ENCODE measurements at regions not wholly inside any gene's neighbourhood (a gene's known extent, or its start where the extent isn't known, plus 50 kb on each side); places are given as distances from the start of the nearest gene placed in this dataset.

DNA sequence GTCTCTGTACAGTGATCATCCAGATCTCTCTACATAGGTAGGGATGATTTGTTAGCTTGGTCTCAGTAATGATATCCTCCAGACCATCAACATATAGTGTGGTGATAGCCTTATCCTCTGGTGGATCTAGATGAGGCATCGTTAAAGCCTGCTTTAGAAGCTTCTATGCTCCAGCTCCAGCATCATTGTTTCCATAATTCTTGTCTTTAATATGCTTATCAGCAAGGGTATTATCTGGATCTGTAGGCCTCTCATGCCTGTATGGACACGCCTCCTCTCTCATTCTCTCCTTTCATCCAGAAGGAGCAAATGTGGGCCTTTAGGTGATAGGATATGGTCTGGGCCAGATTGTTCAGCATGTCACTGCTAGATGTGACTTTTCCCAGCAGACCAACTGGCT lies 234.5 kb upstream of the CHST9 start:
- Histone ChIP-seq H3K27me3 (ENCODE audit: control insufficient read depth in 2 of 2, insufficient read depth in 2 of 2, low read length in 2 of 2) (no peaks in the 10 kb centered on the region), H3K4me1 (ENCODE audit: control insufficient read depth in 2 of 2, insufficient read depth in 2 of 2, low read length in 2 of 2) (no peaks in the 10 kb centered on the region), H3K9ac (ENCODE audit: low read depth in 1 of 2, low read length in 2 of 2) (no peak overlapping the region), H3K9me3 (ENCODE audit: control insufficient read depth in 2 of 2, low read length in 2 of 2) (no peaks in the 10 kb centered on the region), H3K4me3 (ENCODE audit: low read length in 2 of 2) (no peak overlapping the region), H3K36me3 (ENCODE audit: control insufficient read depth in 2 of 2, insufficient read depth in 2 of 2, low read length in 2 of 2) (no peaks in the 10 kb centered on the region), H3K27ac (ENCODE audit: low read depth in 2 of 2, low read length in 2 of 2) (no peak overlapping the region)

DNA sequence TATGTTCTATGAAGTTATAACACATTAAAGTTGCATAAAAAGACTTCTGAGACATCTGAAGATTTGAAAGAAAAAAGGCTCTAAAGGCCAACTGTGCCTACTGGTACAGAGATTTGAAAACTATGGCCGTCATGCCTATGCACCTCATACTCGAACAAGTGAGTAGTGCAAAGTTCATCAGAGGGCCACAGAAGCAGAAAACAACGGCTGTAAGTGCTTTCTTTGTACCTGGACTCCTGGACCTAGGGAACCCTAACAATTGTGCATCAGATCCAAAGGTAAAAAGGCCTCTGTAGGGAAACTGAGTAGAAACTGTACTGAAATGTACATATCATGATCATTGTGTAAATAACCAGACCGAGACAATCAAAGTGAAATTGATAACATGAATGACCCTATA lies 230.4 kb upstream of the CHST9 start:
- no peaks in the 10 kb centered on the region for H3K9me3 ChIP-seq (ENCODE audit: control insufficient read depth in 2 of 2, low read length in 2 of 2)
- no peak overlapping the region for H3K9ac ChIP-seq (ENCODE audit: low read depth in 1 of 2, low read length in 2 of 2)
- no peaks in the 10 kb centered on the region for H3K36me3 ChIP-seq (ENCODE audit: control insufficient read depth in 2 of 2, insufficient read depth in 2 of 2, low read length in 2 of 2)

DNA sequence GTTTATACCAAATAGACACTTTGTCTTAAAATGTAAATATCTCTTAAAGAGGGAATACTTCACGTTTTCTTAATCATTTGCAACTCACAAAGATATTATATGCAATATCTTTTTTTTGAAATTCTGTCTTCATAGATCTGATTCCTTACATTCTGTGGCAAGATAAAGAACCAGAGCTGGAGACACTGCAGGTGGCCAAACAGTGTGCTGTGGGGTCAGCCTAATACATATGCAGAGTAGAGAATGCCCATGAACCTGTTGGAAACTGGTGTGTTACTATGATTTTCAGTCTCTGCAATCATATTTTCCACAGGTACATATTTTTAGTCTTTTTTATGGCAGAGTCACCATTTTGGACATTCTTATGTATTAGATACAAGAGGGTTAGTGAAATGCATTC lies 229.6 kb upstream of the CHST9 start:
- H3K4me1 ChIP-seq (ENCODE audit: control insufficient read depth in 2 of 2, insufficient read depth in 2 of 2, low read length in 2 of 2), result no peaks in the 10 kb centered on the region
- no peaks in the 10 kb centered on the region for H3K27me3 ChIP-seq (ENCODE audit: control insufficient read depth in 2 of 2, insufficient read depth in 2 of 2, low read length in 2 of 2)
- no peaks in the 10 kb centered on the region for H3K9me3 ChIP-seq (ENCODE audit: control insufficient read depth in 2 of 2, low read length in 2 of 2)
- H3K36me3 ChIP-seq (ENCODE audit: control insufficient read depth in 2 of 2, insufficient read depth in 2 of 2, low read length in 2 of 2), result no peaks in the 10 kb centered on the region
- H3K4me3 ChIP-seq (ENCODE audit: low read length in 2 of 2), result no peak overlapping the region
- H3K9ac ChIP-seq (ENCODE audit: low read depth in 1 of 2, low read length in 2 of 2), result no peak overlapping the region
- H3K27ac ChIP-seq (ENCODE audit: low read depth in 2 of 2, low read length in 2 of 2), result no peak overlapping the region

More for the DNA sequence above, 230.4 kb upstream of the CHST9 start:
- H3K27me3 ChIP-seq (ENCODE audit: control insufficient read depth in 2 of 2, insufficient read depth in 2 of 2, low read length in 2 of 2), result no peaks in the 10 kb centered on the region
- H3K4me1 ChIP-seq (ENCODE audit: control insufficient read depth in 2 of 2, insufficient read depth in 2 of 2, low read length in 2 of 2), result no peaks in the 10 kb centered on the region
- H3K4me3 ChIP-seq (ENCODE audit: low read length in 2 of 2), result no peak overlapping the region
- H3K27ac ChIP-seq (ENCODE audit: low read depth in 2 of 2, low read length in 2 of 2), result no peak overlapping the region

DNA sequence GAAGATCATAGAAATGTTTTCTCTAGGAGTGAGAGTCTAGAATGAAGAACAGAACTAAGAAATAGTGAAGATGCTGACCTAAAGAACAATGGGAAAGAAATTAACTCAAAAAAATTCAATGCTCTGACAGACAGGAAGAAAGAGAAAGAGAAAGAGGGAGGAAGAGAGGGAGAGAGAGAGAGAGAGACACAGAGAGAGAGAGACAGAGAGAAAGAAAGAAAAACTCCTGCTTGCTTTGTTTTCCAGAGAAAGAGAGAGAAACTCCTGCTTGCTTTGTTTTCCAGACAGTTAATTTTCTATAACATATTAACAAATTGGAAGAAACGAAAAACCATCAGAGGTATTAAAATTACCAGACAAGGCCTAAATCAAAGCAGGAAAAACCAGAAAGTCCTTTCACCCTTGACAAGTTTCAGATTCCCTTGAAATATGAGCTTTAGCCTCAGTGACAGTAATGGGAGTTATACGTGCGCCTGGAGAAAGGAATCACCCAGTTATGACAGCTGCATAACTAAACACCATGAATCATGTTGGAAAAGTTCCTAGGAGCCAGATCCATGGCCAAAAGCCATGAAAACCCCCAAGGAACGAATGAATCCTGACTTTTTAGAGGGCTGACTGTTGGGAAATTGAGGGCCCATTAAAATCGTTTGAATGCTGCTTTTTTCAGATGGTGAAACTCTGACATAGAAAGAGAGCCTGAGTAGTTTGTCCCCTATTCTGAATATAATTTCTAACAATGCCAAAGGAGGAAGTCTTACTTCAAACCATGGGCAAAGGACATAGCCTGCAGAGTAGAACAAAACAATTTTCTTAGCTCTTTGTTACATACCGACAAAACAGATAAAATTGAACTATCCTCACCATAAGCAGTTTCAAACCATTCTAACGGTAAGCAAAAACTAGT lies 228.6 kb upstream of the CHST9 start:
- no peaks in the 10 kb centered on the region for H3K36me3 ChIP-seq (ENCODE audit: control insufficient read depth in 2 of 2, insufficient read depth in 2 of 2, low read length in 2 of 2)
- H3K27ac ChIP-seq (ENCODE audit: low read depth in 2 of 2, low read length in 2 of 2), result no peak overlapping the region
- H3K4me3 ChIP-seq (ENCODE audit: low read length in 2 of 2), result no peak overlapping the region
- no peaks in the 10 kb centered on the region for H3K27me3 ChIP-seq (ENCODE audit: control insufficient read depth in 2 of 2, insufficient read depth in 2 of 2, low read length in 2 of 2)
- no peak overlapping the region for H3K9ac ChIP-seq (ENCODE audit: low read depth in 1 of 2, low read length in 2 of 2)
- H3K4me1 ChIP-seq (ENCODE audit: control insufficient read depth in 2 of 2, insufficient read depth in 2 of 2, low read length in 2 of 2), result no peaks in the 10 kb centered on the region
- no peaks in the 10 kb centered on the region for H3K9me3 ChIP-seq (ENCODE audit: control insufficient read depth in 2 of 2, low read length in 2 of 2)

DNA sequence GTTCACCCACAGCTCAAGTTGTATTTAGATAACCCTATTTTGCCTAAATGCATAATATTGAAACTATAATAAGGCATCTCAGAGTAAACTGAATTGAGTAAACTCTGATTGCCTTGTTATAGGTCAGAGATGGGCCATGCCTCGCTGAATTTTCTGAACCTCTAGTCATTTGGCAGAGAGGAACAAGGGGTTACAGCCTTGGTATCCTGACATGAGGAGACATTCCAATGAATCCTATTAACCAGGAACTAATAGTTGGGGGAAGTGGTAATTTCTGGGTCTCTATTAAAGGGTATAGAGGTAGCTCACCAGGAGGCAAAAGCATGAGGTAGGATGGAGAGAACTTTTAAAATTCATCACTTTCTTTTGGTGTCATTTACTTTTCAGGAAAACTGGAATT lies 227.4 kb upstream of the CHST9 start:
- no peak overlapping the region for H3K9ac ChIP-seq (ENCODE audit: low read depth in 1 of 2, low read length in 2 of 2)

DNA sequence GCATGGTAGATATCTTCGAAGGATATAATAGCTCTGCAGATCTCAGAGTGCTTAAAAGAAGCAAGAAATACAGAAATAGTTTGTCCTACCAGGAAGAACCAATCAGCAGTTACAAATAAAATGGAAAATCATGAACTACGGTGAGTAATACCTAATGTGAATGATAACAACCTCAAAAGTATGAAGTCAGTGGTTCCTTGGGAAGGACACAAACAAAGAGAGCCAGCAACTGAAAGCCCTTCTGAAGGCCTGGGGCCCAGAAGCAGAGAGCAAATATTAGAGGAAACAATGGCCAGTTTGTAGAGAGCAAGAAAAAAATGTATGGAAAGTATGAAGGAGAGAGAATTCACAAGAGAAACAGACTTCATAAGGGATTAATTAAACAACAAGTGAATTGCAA lies 226.8 kb upstream of the CHST9 start:
- Histone ChIP-seq H3K9ac (ENCODE audit: low read depth in 1 of 2, low read length in 2 of 2) (no peak overlapping the region), H3K27me3 (ENCODE audit: control insufficient read depth in 2 of 2, insufficient read depth in 2 of 2, low read length in 2 of 2) (no peaks in the 10 kb centered on the region), H3K4me1 (ENCODE audit: control insufficient read depth in 2 of 2, insufficient read depth in 2 of 2, low read length in 2 of 2) (no peaks in the 10 kb centered on the region), H3K4me3 (ENCODE audit: low read length in 2 of 2) (no peak overlapping the region), H3K9me3 (ENCODE audit: control insufficient read depth in 2 of 2, low read length in 2 of 2) (no peaks in the 10 kb centered on the region), H3K27ac (ENCODE audit: low read depth in 2 of 2, low read length in 2 of 2) (no peak overlapping the region), H3K36me3 (ENCODE audit: control insufficient read depth in 2 of 2, insufficient read depth in 2 of 2, low read length in 2 of 2) (no peaks in the 10 kb centered on the region)

More for the DNA sequence above, 227.4 kb upstream of the CHST9 start:
- no peaks in the 10 kb centered on the region for H3K4me1 ChIP-seq (ENCODE audit: control insufficient read depth in 2 of 2, insufficient read depth in 2 of 2, low read length in 2 of 2)
- H3K27ac ChIP-seq (ENCODE audit: low read depth in 2 of 2, low read length in 2 of 2), result no peak overlapping the region
- H3K27me3 ChIP-seq (ENCODE audit: control insufficient read depth in 2 of 2, insufficient read depth in 2 of 2, low read length in 2 of 2), result no peaks in the 10 kb centered on the region
- no peaks in the 10 kb centered on the region for H3K9me3 ChIP-seq (ENCODE audit: control insufficient read depth in 2 of 2, low read length in 2 of 2)
- H3K4me3 ChIP-seq (ENCODE audit: low read length in 2 of 2), result no peak overlapping the region
- H3K36me3 ChIP-seq (ENCODE audit: control insufficient read depth in 2 of 2, insufficient read depth in 2 of 2, low read length in 2 of 2), result no peaks in the 10 kb centered on the region

DNA sequence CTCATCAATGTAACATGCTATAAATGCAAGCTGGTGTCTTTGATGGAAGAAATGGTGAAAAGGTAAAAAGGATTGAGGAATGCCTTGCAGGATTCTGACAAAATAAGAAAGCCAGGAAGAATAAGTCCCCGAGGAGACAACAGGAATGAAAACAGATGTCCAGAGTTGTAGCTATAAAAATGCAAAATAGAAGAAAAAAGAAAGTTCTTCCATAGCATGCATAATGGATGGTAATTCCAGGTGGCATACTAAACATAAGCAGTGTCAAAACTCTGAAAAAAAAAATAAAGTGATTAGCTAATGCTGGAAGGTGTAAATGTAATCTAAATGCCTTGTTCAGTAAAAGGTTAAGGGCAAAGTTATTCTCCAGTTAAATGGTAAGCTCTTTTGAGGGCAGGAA lies 225.9 kb upstream of the CHST9 start:
- Histone ChIP-seq H3K27me3 (ENCODE audit: control insufficient read depth in 2 of 2, insufficient read depth in 2 of 2, low read length in 2 of 2) (no peaks in the 10 kb centered on the region), H3K4me1 (ENCODE audit: control insufficient read depth in 2 of 2, insufficient read depth in 2 of 2, low read length in 2 of 2) (no peaks in the 10 kb centered on the region), H3K27ac (ENCODE audit: low read depth in 2 of 2, low read length in 2 of 2) (no peak overlapping the region)

DNA sequence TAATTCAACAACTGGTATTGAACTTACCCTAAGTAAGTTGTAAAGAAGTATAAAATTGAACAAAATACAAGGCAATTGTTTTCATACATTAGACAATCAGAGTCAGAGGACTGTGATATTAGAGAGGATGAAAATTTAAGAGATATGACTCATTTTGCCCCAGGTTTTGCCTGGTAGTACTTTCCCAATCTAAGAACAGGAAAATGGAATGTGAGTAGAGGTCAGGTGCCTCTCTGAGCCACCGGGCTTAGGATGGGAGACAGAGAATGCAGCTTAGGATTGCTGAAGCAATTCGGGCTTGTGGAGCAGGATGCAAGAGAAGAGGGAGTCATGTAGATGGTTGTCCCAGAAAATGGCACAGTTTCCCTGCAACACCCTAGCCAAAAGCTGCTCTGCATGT lies 219.7 kb upstream of the CHST9 start:
- Histone ChIP-seq H3K27me3 (ENCODE audit: control insufficient read depth in 2 of 2, insufficient read depth in 2 of 2, low read length in 2 of 2) (no peaks in the 10 kb centered on the region), H3K4me3 (ENCODE audit: low read length in 2 of 2) (no peak overlapping the region)

More for the DNA sequence above, 225.9 kb upstream of the CHST9 start:
- Histone ChIP-seq H3K9ac (ENCODE audit: low read depth in 1 of 2, low read length in 2 of 2) (no peak overlapping the region), H3K36me3 (ENCODE audit: control insufficient read depth in 2 of 2, insufficient read depth in 2 of 2, low read length in 2 of 2) (no peaks in the 10 kb centered on the region), H3K9me3 (ENCODE audit: control insufficient read depth in 2 of 2, low read length in 2 of 2) (no peaks in the 10 kb centered on the region), H3K4me3 (ENCODE audit: low read length in 2 of 2) (no peak overlapping the region)

DNA sequence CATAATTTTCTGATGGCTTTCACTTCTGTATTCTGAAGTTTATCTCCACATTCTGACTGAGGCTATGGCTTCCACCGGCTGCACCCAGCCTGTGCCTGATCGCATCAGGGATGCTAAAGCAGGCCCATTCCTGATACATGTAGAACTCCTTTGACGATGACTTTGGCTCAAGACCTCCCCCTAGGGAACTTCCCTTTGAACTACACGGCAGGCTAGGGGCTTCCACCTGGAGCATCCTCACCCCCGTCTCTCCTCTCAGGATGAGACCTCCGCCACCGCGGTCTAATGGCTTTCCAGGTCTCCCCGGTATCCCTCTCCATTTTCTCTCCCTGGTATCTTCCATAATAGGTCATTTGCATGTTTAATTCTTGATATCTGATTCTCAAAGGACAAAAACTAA lies 214.9 kb upstream of the CHST9 start:
- no peak overlapping the region for H3K4me3 ChIP-seq (ENCODE audit: low read length in 2 of 2)
- H3K27ac ChIP-seq (ENCODE audit: low read depth in 2 of 2, low read length in 2 of 2), result no peak overlapping the region
- no peaks in the 10 kb centered on the region for H3K4me1 ChIP-seq (ENCODE audit: control insufficient read depth in 2 of 2, insufficient read depth in 2 of 2, low read length in 2 of 2)
- no peaks in the 10 kb centered on the region for H3K36me3 ChIP-seq (ENCODE audit: control insufficient read depth in 2 of 2, insufficient read depth in 2 of 2, low read length in 2 of 2)
- H3K27me3 ChIP-seq (ENCODE audit: control insufficient read depth in 2 of 2, insufficient read depth in 2 of 2, low read length in 2 of 2), result no peaks in the 10 kb centered on the region
- H3K9me3 ChIP-seq (ENCODE audit: control insufficient read depth in 2 of 2, low read length in 2 of 2), result no peaks in the 10 kb centered on the region
- no peak overlapping the region for H3K9ac ChIP-seq (ENCODE audit: low read depth in 1 of 2, low read length in 2 of 2)

More for the DNA sequence above, 219.7 kb upstream of the CHST9 start:
- no peak overlapping the region for H3K27ac ChIP-seq (ENCODE audit: low read depth in 2 of 2, low read length in 2 of 2)
- H3K4me1 ChIP-seq (ENCODE audit: control insufficient read depth in 2 of 2, insufficient read depth in 2 of 2, low read length in 2 of 2), result no peaks in the 10 kb centered on the region
- H3K9ac ChIP-seq (ENCODE audit: low read depth in 1 of 2, low read length in 2 of 2), result no peak overlapping the region
- no peaks in the 10 kb centered on the region for H3K9me3 ChIP-seq (ENCODE audit: control insufficient read depth in 2 of 2, low read length in 2 of 2)
- H3K36me3 ChIP-seq (ENCODE audit: control insufficient read depth in 2 of 2, insufficient read depth in 2 of 2, low read length in 2 of 2), result no peaks in the 10 kb centered on the region

DNA sequence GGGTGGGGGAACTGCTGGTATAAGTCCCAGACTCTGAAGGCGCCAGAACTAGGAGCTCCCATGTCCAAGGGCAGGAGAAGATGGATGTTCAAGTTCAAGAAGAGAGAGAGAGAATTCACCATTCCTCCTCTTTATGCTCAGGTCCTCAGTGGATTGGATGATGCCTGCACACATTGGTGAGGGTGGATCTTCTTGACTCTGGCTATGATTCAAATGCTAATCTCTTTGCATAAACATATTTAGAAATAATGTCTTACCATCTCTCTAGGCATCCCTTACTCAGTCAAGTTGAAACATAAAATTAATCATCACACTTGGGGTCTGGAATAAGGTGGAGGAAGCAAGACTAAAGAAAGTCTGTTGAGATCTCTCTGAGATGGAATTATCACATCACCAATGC lies 210.6 kb upstream of the CHST9 start:
- H3K9me3 ChIP-seq (ENCODE audit: control insufficient read depth in 2 of 2, low read length in 2 of 2), result no peaks in the 10 kb centered on the region
- no peak overlapping the region for H3K27ac ChIP-seq (ENCODE audit: low read depth in 2 of 2, low read length in 2 of 2)
- no peaks in the 10 kb centered on the region for H3K36me3 ChIP-seq (ENCODE audit: control insufficient read depth in 2 of 2, insufficient read depth in 2 of 2, low read length in 2 of 2)
- H3K4me3 ChIP-seq (ENCODE audit: low read length in 2 of 2), result no peak overlapping the region
- H3K27me3 ChIP-seq (ENCODE audit: control insufficient read depth in 2 of 2, insufficient read depth in 2 of 2, low read length in 2 of 2), result no peaks in the 10 kb centered on the region
- no peaks in the 10 kb centered on the region for H3K4me1 ChIP-seq (ENCODE audit: control insufficient read depth in 2 of 2, insufficient read depth in 2 of 2, low read length in 2 of 2)
- no peak overlapping the region for H3K9ac ChIP-seq (ENCODE audit: low read depth in 1 of 2, low read length in 2 of 2)

All from mucosa of rectum (tissue), 2 donors.